Neural progenitor cell (in vitro differentiated cells): ENCODE measurements at regions not wholly inside any gene's neighbourhood (a gene's known extent, or its start where the extent isn't known, plus 50 kb on each side); places are given as distances from the start of the nearest gene placed in this dataset.

ENCODE experiments used
- CTCF ChIP-seq: fragments of 200-600 bp; sonication (generic); IDR thresholded peaks from 2 replicates; pipeline ENCODE4 v1.5.1; 2017; ENCODE audit warnings: antibody characterized with exemption, mild to moderate bottlenecking
- EZH2 ChIP-seq: fragments of 200-600 bp; sonication (generic); IDR thresholded peaks from 2 replicates; pipeline ENCODE4 v1.6.1; 2017; ENCODE audit warnings: antibody characterized with exemption, mild to moderate bottlenecking, moderate library complexity

GRCh38 chrX:30982467-30982866, 89.4 kb downstream of the FTHL17 start:
- TF ChIP-seq EZH2 = no peak
- TF ChIP-seq CTCF = no peak
